GM12892 (cell line): ENCODE measurements at regions not wholly inside any gene's neighbourhood (a gene's known extent, or its start where the extent isn't known, plus 50 kb on each side); places are given as distances from the start of the nearest gene placed in this dataset.

ENCODE experiments used
- DNase-seq: peaks from one replicate; pipeline ENCODE4 v3.0.0; 2011; ENCODE audit not compliant: insufficient read length
- FAIRE-seq: peaks from 2 replicates; lab custom pipeline; 2011; peaks lifted over from hg19 to GRCh38; lab: Jason Lieb, UNC
- POLR2A ChIP-seq: IDR thresholded peaks from 2 replicates; pipeline ENCODE4 v1.6.1; 2011; ENCODE audit warnings: low read depth, low read length, control low read depth
- POLR2AphosphoS5 ChIP-seq: IDR thresholded peaks from 2 replicates; pipeline ENCODE4 v1.6.1; 2011; ENCODE audit warnings: low read depth, low read length, control low read depth
- TAF1 ChIP-seq: IDR thresholded peaks from 2 replicates; pipeline ENCODE4 v1.6.1; 2011; ENCODE audit warnings: low read depth, mild to moderate bottlenecking, control low read depth, low read length, borderline replicate concordance

GRCh38 chr5:39998518-39998917, 573.7 kb upstream of the DAB2 start:
- no peak for DNase-seq
- no peak for FAIRE-seq
- TF ChIP-seq POLR2A (no peak), TAF1 (no peak), POLR2AphosphoS5 (no peak)

GRCh38 chr5:39995990-39996389, 571.2 kb upstream of the DAB2 start:
- TF ChIP-seq POLR2A (no peak), POLR2AphosphoS5 (no peak), TAF1 (no peak)
- DNase-seq (no peak), FAIRE-seq (no peak)

GRCh38 chr5:39992617-39993202, 567.9 kb upstream of the DAB2 start:
- FAIRE-seq (no peak), DNase-seq (no peak)
- TF ChIP-seq TAF1, result no peak
- TF ChIP-seq POLR2A, result no peak
- no peak for TF ChIP-seq POLR2AphosphoS5

- no peak for DNase-seq
- FAIRE-seq, result no peak
- TF ChIP-seq TAF1 (no peak), POLR2A (no peak), POLR2AphosphoS5 (no peak)
Observed at GRCh38 chr5:39986614-39987013, 561.8 kb upstream of the DAB2 start.

- DNase-seq (no peak), FAIRE-seq (no peak)
- no peak for TF ChIP-seq TAF1
- no peak for TF ChIP-seq POLR2A
- no peak for TF ChIP-seq POLR2AphosphoS5
Observed at GRCh38 chr5:39980056-39980455, 555.3 kb upstream of the DAB2 start.

DNA sequence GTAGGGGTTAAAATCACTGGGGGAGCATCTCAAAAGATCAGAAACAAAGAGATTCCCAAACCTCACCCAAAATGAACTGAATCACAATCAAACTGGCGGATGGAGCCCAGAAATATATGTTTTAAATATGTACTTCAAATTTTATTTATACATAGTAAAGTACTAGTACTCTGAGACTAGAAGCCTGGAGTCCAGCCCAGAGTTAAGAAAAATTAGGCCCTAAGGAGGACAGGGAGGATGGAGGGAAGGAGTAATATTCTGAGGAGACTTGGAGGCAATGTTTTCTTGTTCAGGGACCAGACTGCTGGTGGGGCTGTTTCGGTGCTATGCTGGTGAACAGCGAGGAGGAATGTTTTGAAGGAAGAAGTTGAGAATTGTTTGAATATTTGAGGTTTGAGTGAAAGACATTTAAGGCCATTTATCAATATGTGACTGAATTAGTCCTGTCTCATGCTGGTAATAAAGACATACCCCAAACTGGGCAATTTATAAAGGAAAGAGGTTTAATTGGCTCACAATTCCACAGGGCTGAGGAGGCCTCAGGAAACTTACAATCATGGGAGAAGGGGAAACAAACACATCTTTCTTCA, 552.4 kb upstream of the DAB2 start:
- FAIRE-seq (no peak), DNase-seq (no peak)

GRCh38 chr5:39970117-39970798, 545.5 kb upstream of the DAB2 start:
- no peak for TF ChIP-seq POLR2A
- no peak for DNase-seq
- FAIRE-seq, result no peak

More for the DNA sequence above, 552.4 kb upstream of the DAB2 start:
- TF ChIP-seq TAF1 (no peak), POLR2AphosphoS5 (no peak), POLR2A (no peak)

GRCh38 chr5:39968381-39968780, 543.6 kb upstream of the DAB2 start:
- DNase-seq, result no peak
- TF ChIP-seq POLR2A (no peak), POLR2AphosphoS5 (no peak), TAF1 (no peak)
- FAIRE-seq, result no peak

DNA sequence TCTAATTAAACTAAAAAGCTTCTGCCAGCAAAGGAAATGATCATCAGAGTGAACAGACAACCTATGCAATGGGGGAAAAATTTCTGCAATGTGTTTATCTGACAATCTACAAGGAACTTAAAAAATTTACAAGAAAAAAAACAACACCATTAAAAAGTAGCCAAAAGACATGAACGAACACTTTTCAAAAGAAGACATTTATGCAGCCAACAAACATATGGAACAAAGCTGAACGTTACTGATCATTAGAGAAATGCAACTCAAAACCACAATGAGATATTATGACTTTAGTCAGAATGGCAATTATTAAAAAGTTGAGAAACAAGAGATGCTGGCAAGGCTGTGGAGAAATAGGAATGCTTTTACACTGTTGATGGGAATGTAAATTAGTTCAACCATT, 530.4 kb upstream of the DAB2 start:
- FAIRE-seq, result no peak
- DNase-seq, result no peak
- TF ChIP-seq POLR2AphosphoS5, result no peak
- TF ChIP-seq TAF1, result no peak
- no peak for TF ChIP-seq POLR2A

DNA sequence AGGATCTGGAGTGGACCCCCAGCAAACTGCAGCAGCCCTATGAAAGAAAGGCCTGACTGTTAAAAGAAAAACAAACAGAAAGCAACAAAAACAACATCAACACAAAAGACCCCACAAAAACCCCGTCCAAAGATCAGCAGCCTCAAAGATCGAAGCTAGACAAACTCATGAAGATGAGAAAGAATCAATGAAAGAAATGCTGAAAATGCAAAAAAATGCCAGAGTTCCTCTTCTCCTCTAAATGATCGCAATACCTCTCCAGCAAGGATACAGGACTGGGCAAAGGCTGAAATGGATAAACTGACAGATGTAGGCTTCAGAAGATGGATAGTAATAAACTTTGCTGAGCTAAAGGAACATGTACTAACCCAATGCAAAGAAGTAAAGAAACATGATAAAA, 526.3 kb upstream of the DAB2 start:
- DNase-seq (no peak), FAIRE-seq (no peak)
- TF ChIP-seq TAF1, result no peak
- no peak for TF ChIP-seq POLR2A
- TF ChIP-seq POLR2AphosphoS5, result no peak

GRCh38 chr5:39948867-39949468, 524.2 kb upstream of the DAB2 start:
- DNase-seq (peak; percentile 4), FAIRE-seq (peak; percentile 75)
- TF ChIP-seq POLR2A (no peak), POLR2AphosphoS5 (no peak), TAF1 (no peak)
